SIG-M5 treated with dmso at 0.1 percent for 504 hours (cell line): ENCODE measurements at regions not wholly inside any gene's neighbourhood (a gene's known extent, or its start where the extent isn't known, plus 50 kb on each side); places are given as distances from the start of the nearest gene placed in this dataset.
"Not testable (repeated sequence)": the region's sequence is repeated elsewhere in the genome, so short reads cannot be mapped to it uniquely, and the experiment has no call there.

ENCODE experiments used
- DNase-seq: peaks from one replicate; lab custom pipeline; 2025; ENCODE audit not compliant: unreplicated experiment; lab: John Stamatoyannopoulos, UW

GRCh38 chr10:33009244-33010131, 51.5 kb upstream of the ITGB1 start:
- DNase-seq: no peak

- peak; percentile 65 for DNase-seq
These were observed 50.6 kb upstream of the ITGB1 start for GRCh38 chr10:33008499-33009243.

- DNase-seq: not testable (repeated sequence)
These were observed 49.8 kb upstream of the ITGB1 start for GRCh38 chr10:33007731-33008381.
